Stimulated activated memory B cell treated with anti-CD40 and anti-IgM and Interleukin-4, amounts not matched to agents 10 μg/mL and 1 μg/mL and 100 μg/mL, for 72 hours (primary cell): ENCODE measurements at regions not wholly inside any gene's neighbourhood (a gene's known extent, or its start where the extent isn't known, plus 50 kb on each side); places are given as distances from the start of the nearest gene placed in this dataset.
A peak's percentile ranks its signal among the peaks of the same experiment; 100 is the strongest.

Source experiments
- ATAC-seq: fragments of 150-1000 bp; cut with Tn5 transposase; 2 replicates; pipeline ENCODE4 v1.10.0; 2021
- H3K27ac Mint-ChIP-seq: one replicate; pipeline ENCODE4 v1.8.0; 2022; ENCODE audit warnings: mild to moderate bottlenecking, mixed read lengths
- H3K27me3 Mint-ChIP-seq: one replicate; pipeline ENCODE4 v1.8.0; 2022; ENCODE audit warnings: mixed read lengths
- H3K36me3 Mint-ChIP-seq: one replicate; pipeline ENCODE4 v1.8.0; 2022; ENCODE audit warnings: mixed read lengths
- H3K4me1 Mint-ChIP-seq: one replicate; pipeline ENCODE4 v1.8.0; 2022; ENCODE audit warnings: mixed read lengths
- H3K4me3 Mint-ChIP-seq: one replicate; pipeline ENCODE4 v1.8.0; 2022; ENCODE audit warnings: mild to moderate bottlenecking, moderate library complexity, mixed read lengths
- H3K9me3 Mint-ChIP-seq: one replicate; pipeline ENCODE4 v1.8.0; 2022; ENCODE audit warnings: mixed read lengths

GRCh38 chr13:68174893-68175292 is 944.8 kb upstream of the PCDH9 start:
- no peaks in the 10 kb centered on the region for H3K27me3 Mint-ChIP-seq
- no peak for ATAC-seq
- no peak overlapping the region for H3K4me3 Mint-ChIP-seq
- H3K36me3 Mint-ChIP-seq: no peaks in the 10 kb centered on the region
- no peaks in the 10 kb centered on the region for H3K4me1 Mint-ChIP-seq
- peaks cover 2% of the 10 kb centered on the region for H3K9me3 Mint-ChIP-seq
- no peak overlapping the region for H3K27ac Mint-ChIP-seq

- no peak for ATAC-seq
- no peaks in the 10 kb centered on the region for H3K27me3 Mint-ChIP-seq
- H3K4me1 Mint-ChIP-seq: no peaks in the 10 kb centered on the region
- no peak overlapping the region for H3K27ac Mint-ChIP-seq
- H3K9me3 Mint-ChIP-seq: peaks cover 2% of the 10 kb centered on the region
- no peak overlapping the region for H3K4me3 Mint-ChIP-seq
- no peaks in the 10 kb centered on the region for H3K36me3 Mint-ChIP-seq
These were observed 943.0 kb upstream of the PCDH9 start for GRCh38 chr13:68173111-68173510.

- Mint-ChIP-seq H3K36me3 (no peaks in the 10 kb centered on the region), H3K4me3 (no peak overlapping the region), H3K27me3 (no peaks in the 10 kb centered on the region), H3K4me1 (no peaks in the 10 kb centered on the region), H3K27ac (no peak overlapping the region), H3K9me3 (no peaks in the 10 kb centered on the region)
- peak; percentile 43 for ATAC-seq
These were observed 940.8 kb upstream of the PCDH9 start for GRCh38 chr13:68170961-68171360.

- Mint-ChIP-seq H3K36me3 (no peaks in the 10 kb centered on the region), H3K27ac (no peak overlapping the region), H3K4me1 (no peaks in the 10 kb centered on the region), H3K4me3 (no peak overlapping the region), H3K9me3 (no peaks in the 10 kb centered on the region), H3K27me3 (no peaks in the 10 kb centered on the region)
- no peak for ATAC-seq
These were observed 938.3 kb upstream of the PCDH9 start for GRCh38 chr13:68168448-68168847.

- H3K27ac Mint-ChIP-seq: no peak overlapping the region
- ATAC-seq: no peak
- peaks cover 3% of the 10 kb centered on the region for H3K9me3 Mint-ChIP-seq
- H3K4me1 Mint-ChIP-seq: no peaks in the 10 kb centered on the region
- H3K4me3 Mint-ChIP-seq: no peak overlapping the region
- H3K36me3 Mint-ChIP-seq: no peaks in the 10 kb centered on the region
- H3K27me3 Mint-ChIP-seq: no peaks in the 10 kb centered on the region
These were observed 930.3 kb upstream of the PCDH9 start for GRCh38 chr13:68160466-68160865.

GRCh38 chr13:68152414-68152813 is 922.3 kb upstream of the PCDH9 start:
- no peak overlapping the region for H3K4me3 Mint-ChIP-seq
- no peak overlapping the region for H3K27ac Mint-ChIP-seq
- no peaks in the 10 kb centered on the region for H3K27me3 Mint-ChIP-seq
- no peak for ATAC-seq
- no peaks in the 10 kb centered on the region for H3K36me3 Mint-ChIP-seq
- no peaks in the 10 kb centered on the region for H3K9me3 Mint-ChIP-seq
- H3K4me1 Mint-ChIP-seq: no peaks in the 10 kb centered on the region

GRCh38 chr13:68145852-68146251 is 915.7 kb upstream of the PCDH9 start:
- Mint-ChIP-seq H3K4me1 (no peaks in the 10 kb centered on the region), H3K9me3 (no peaks in the 10 kb centered on the region), H3K27me3 (no peaks in the 10 kb centered on the region), H3K36me3 (no peaks in the 10 kb centered on the region), H3K4me3 (no peak overlapping the region), H3K27ac (no peak overlapping the region)
- no peak for ATAC-seq

- no peak for ATAC-seq
- Mint-ChIP-seq H3K27me3 (no peaks in the 10 kb centered on the region), H3K36me3 (no peaks in the 10 kb centered on the region), H3K9me3 (no peaks in the 10 kb centered on the region), H3K27ac (no peak overlapping the region), H3K4me1 (no peaks in the 10 kb centered on the region), H3K4me3 (no peak overlapping the region)
These were observed 898.3 kb upstream of the PCDH9 start for GRCh38 chr13:68128297-68128915.

GRCh38 chr13:68125087-68125480 is 894.9 kb upstream of the PCDH9 start:
- no peak for ATAC-seq
- Mint-ChIP-seq H3K27me3 (no peaks in the 10 kb centered on the region), H3K4me1 (no peaks in the 10 kb centered on the region), H3K36me3 (no peaks in the 10 kb centered on the region), H3K27ac (no peak overlapping the region), H3K4me3 (no peak overlapping the region), H3K9me3 (no peaks in the 10 kb centered on the region)

- H3K4me1 Mint-ChIP-seq: no peaks in the 10 kb centered on the region
- no peak for ATAC-seq
These were observed 894.4 kb upstream of the PCDH9 start for GRCh38 chr13:68124437-68125086.

GRCh38 chr13:68110178-68110768 is 880.1 kb upstream of the PCDH9 start:
- H3K4me1 Mint-ChIP-seq: no peaks in the 10 kb centered on the region
- no peak for ATAC-seq
- no peak overlapping the region for H3K4me3 Mint-ChIP-seq
- H3K36me3 Mint-ChIP-seq: peaks cover 5% of the 10 kb centered on the region
- peaks cover 13% of the 10 kb centered on the region for H3K9me3 Mint-ChIP-seq
- H3K27ac Mint-ChIP-seq: no peak overlapping the region
- H3K27me3 Mint-ChIP-seq: no peaks in the 10 kb centered on the region

More at GRCh38 chr13:68124437-68125086, 894.4 kb upstream of the PCDH9 start:
- Mint-ChIP-seq H3K9me3 (no peaks in the 10 kb centered on the region), H3K27ac (no peak overlapping the region), H3K4me3 (no peak overlapping the region), H3K36me3 (no peaks in the 10 kb centered on the region), H3K27me3 (no peaks in the 10 kb centered on the region)

GRCh38 chr13:68107667-68108066 is 877.5 kb upstream of the PCDH9 start:
- no peaks in the 10 kb centered on the region for H3K27me3 Mint-ChIP-seq
- H3K36me3 Mint-ChIP-seq: peaks cover 5% of the 10 kb centered on the region
- peaks cover 10% of the 10 kb centered on the region for H3K9me3 Mint-ChIP-seq
- no peak overlapping the region for H3K27ac Mint-ChIP-seq
- H3K4me1 Mint-ChIP-seq: no peaks in the 10 kb centered on the region
- no peak overlapping the region for H3K4me3 Mint-ChIP-seq
- ATAC-seq: no peak

- no peaks in the 10 kb centered on the region for H3K27me3 Mint-ChIP-seq
- no peak for ATAC-seq
- H3K9me3 Mint-ChIP-seq: no peaks in the 10 kb centered on the region
- H3K4me3 Mint-ChIP-seq: no peak overlapping the region
- no peak overlapping the region for H3K27ac Mint-ChIP-seq
- no peaks in the 10 kb centered on the region for H3K36me3 Mint-ChIP-seq
- no peaks in the 10 kb centered on the region for H3K4me1 Mint-ChIP-seq
These were observed 869.5 kb upstream of the PCDH9 start for GRCh38 chr13:68099631-68100030.

GRCh38 chr13:68081061-68081460 is 850.9 kb upstream of the PCDH9 start:
- peaks cover 2% of the 10 kb centered on the region for H3K9me3 Mint-ChIP-seq
- no peaks in the 10 kb centered on the region for H3K27me3 Mint-ChIP-seq

GRCh38 chr13:68078874-68079273 is 848.7 kb upstream of the PCDH9 start:
- no peak for ATAC-seq
- no peaks in the 10 kb centered on the region for H3K4me1 Mint-ChIP-seq
- H3K36me3 Mint-ChIP-seq: no peaks in the 10 kb centered on the region
- no peak overlapping the region for H3K4me3 Mint-ChIP-seq
- H3K9me3 Mint-ChIP-seq: no peaks in the 10 kb centered on the region
- no peak overlapping the region for H3K27ac Mint-ChIP-seq
- no peaks in the 10 kb centered on the region for H3K27me3 Mint-ChIP-seq

More at GRCh38 chr13:68081061-68081460, 850.9 kb upstream of the PCDH9 start:
- Mint-ChIP-seq H3K27ac (no peak overlapping the region), H3K36me3 (no peaks in the 10 kb centered on the region), H3K4me1 (no peaks in the 10 kb centered on the region), H3K4me3 (no peak overlapping the region)
- ATAC-seq: no peak

- Mint-ChIP-seq H3K27me3 (no peaks in the 10 kb centered on the region), H3K36me3 (no peaks in the 10 kb centered on the region), H3K4me1 (no peaks in the 10 kb centered on the region), H3K27ac (no peak overlapping the region), H3K4me3 (no peak overlapping the region), H3K9me3 (no peaks in the 10 kb centered on the region)
- ATAC-seq: no peak
These were observed 848.3 kb upstream of the PCDH9 start for GRCh38 chr13:68078469-68078868.
